Epithelial cell of esophagus (primary cell): ENCODE measurements at regions not wholly inside any gene's neighbourhood (a gene's known extent, or its start where the extent isn't known, plus 50 kb on each side); places are given as distances from the start of the nearest gene placed in this dataset.

ENCODE experiments used
- DNase-seq: peaks from one replicate; pipeline ENCODE4 v3.0.0; 2010; ENCODE audit warnings: low read depth
- H3K4me3 ChIP-seq: 2 replicates; pipeline ENCODE4 v1.5.1; 2011; ENCODE audit warnings: mild to moderate bottlenecking, low read length, control low read depth
- TF ChIP-seq, protein P1 (sequence below): IDR thresholded peaks from 2 replicates; pipeline ENCODE4 v1.5.1; 2011; ENCODE audit warnings: low read depth, mild to moderate bottlenecking, low read length, control low read depth, inconsistent platforms; ENCODE audit not compliant: insufficient read depth; ENCODE audit errors: missing control alignments

DNA sequence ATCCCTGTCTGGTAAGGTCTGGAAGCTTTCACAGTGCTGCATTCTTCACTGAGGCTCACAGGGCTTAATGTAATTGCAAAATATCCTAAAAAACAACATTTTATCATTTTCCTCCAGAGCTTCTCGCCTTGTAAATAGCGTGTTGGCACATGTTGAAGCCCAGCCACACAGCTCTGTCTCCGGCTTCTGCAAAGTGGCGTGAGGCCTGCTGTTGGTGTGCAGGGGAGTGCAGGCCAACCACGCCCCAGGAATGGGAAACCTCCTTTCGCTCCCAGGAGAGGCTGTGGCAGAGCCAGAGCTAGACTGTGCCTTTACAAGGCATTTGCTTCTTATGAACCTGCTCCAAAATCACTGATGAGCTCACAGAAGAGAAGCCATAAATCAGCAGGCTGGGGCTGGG is 248.2 kb upstream of the MAF start:
- TF ChIP-seq, protein P1, sequence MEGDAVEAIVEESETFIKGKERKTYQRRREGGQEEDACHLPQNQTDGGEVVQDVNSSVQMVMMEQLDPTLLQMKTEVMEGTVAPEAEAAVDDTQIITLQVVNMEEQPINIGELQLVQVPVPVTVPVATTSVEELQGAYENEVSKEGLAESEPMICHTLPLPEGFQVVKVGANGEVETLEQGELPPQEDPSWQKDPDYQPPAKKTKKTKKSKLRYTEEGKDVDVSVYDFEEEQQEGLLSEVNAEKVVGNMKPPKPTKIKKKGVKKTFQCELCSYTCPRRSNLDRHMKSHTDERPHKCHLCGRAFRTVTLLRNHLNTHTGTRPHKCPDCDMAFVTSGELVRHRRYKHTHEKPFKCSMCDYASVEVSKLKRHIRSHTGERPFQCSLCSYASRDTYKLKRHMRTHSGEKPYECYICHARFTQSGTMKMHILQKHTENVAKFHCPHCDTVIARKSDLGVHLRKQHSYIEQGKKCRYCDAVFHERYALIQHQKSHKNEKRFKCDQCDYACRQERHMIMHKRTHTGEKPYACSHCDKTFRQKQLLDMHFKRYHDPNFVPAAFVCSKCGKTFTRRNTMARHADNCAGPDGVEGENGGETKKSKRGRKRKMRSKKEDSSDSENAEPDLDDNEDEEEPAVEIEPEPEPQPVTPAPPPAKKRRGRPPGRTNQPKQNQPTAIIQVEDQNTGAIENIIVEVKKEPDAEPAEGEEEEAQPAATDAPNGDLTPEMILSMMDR: no peak
- peak; percentile 73 for DNase-seq
- no peak overlapping the region for H3K4me3 ChIP-seq

DNA sequence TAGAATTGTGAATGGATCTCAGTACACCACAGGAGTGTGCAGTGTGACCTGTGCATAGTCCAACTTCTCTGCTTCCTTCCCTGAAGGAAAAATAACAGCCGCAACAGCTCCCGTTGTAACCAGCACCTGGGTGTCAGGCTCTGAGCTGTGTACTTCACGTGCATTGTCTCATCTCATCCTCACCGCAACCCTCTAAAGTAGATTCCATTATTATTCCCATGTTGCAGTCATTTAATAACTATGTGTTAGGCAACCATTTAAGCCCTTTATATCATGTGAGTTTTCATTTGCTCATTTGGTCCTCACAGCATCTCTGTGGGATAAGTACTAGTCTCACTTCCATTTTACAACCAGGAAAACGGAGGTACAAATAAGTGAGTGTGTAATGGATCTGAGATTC is 247.0 kb upstream of the MAF start:
- H3K4me3 ChIP-seq: no peak overlapping the region
- TF ChIP-seq, protein P1: no peak
- peak; percentile 16 for DNase-seq

DNA sequence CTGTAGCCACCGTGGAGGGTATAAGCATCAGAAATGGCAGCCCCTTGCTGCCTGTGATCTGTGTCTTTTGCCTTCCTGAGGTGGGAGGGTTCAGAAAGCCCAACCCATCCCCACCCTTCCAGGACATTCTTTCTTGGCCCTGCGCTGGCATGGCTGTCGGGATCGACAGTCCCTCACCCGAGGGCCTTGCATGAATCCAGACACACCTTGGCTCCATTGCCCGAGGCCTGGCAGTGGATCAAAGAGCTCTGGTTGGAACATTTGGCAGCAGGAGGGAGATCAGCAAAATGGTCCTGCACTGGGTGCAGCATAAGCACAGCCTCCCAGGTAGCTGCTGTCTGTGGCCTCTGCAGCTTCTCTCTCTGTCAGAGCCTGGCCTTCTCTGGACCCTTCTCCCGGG is 246.6 kb upstream of the MAF start:
- peak; percentile 30 for DNase-seq
- TF ChIP-seq, protein P1: no peak
- H3K4me3 ChIP-seq: no peak overlapping the region

DNA sequence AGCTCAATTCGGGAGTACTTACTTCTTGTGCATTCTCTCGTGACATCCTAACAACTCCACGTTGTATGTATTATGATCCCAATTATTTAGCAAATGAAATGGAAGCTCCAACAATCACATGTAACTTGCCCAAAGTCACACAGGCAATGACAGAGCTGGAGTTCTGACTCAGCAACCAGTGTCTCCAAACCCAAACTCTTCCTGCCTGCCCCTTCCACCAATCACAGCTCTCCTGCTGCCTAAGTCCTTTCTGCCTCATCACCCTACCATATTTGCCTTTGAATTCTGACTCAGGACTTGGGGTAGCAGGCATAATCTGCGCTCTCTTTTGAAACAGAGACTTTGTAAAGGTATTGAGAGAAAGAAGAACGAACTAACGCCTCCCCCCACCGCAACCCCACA is 245.2 kb upstream of the MAF start:
- no peak overlapping the region for H3K4me3 ChIP-seq
- TF ChIP-seq, protein P1: no peak
- DNase-seq: peak; percentile 42

DNA sequence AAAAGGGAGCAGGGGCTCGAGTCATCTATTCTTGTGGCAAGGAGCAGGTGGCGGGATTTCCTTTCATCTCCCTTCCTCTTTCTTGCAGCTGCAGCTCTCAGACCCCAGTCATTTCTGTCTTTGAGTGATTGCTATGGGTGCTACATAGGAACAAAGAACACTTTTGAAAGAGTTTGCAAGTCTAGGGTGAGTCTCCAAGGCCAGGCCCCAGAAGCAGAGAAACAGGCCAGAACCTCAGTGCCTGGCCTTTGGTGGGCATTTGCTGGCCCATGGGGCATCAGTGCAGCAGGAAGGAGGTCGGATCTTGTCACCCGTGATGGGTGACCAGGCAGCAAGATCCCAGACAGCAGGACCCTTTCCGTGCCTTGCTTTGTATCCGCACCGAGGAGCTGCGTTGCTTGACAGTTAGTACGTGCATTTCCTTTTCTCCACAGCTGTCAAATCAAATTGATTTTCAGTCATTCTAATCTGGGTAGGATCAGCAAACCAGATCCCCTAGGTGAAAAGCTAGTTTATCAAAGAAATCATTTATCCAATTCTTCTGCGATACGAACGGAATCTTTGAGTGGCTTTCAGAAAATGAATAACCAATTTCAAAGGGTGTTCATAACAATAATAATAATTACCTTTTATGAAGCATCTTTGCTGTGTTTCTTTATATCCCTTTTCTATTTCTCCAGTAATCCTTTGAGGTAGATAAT is 244.6 kb upstream of the MAF start:
- no peak overlapping the region for H3K4me3 ChIP-seq
- TF ChIP-seq, protein P1: no peak
- no peak for DNase-seq

DNA sequence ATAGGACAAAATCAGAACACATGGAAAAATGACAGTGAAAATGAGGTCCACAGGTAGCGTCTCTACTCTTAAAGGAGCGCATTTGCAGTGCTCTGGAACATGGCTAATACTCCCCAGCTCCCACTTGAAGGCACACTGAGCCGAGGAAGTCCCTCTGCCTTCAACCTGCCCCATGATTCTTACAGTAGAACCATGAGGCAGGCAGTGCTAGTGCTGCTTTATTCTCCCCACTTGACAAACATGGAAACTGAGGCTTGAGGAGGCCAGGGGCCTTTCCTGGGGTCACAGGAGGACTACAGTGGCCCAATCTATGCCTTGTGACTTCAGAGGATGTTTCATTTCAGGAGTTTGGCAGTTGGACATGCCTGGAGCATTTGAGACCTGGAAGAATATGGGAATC is 244.1 kb upstream of the MAF start:
- no peak for DNase-seq
- TF ChIP-seq, protein P1: no peak
- no peak overlapping the region for H3K4me3 ChIP-seq

DNA sequence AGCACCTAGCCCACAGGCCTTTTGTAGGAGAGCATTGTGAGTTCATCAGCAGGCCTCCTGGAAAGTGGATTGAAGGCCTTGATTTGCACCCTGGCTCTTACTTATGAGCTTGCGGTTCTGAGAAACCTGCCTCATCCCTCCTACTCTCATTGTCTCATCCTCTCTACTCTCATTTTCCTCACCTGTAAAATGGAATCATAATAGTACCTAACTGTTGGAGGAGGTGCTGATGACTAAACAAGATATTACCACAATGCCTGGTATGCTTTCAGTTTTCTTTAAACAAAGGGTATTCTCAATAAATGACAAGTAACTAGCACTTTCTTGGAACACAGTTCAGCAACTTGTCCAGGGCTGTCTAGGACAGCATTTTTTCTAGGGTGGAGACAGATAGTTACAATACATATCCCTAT is 243.1 kb upstream of the MAF start:
- H3K4me3 ChIP-seq: no peak overlapping the region
- peak; percentile 45 for DNase-seq
- TF ChIP-seq, protein P1: no peak
